ENCODE measurements at regions not wholly inside any gene's neighbourhood (a gene's known extent, or its start where the extent isn't known, plus 50 kb on each side); places are given as distances from the start of the nearest gene placed in this dataset.

- TF ChIP-seq NFKB2 (CRISPR knock-in tag; IDR thresholded peaks at IDR 0.05; ENCODE audit: borderline replicate concordance) (peak; percentile 84; the same call in 1 of the 2 replicates), ZNF367 (CRISPR knock-in tag; IDR thresholded peaks at IDR 0.05; ENCODE audit: borderline replicate concordance) (no peak), NR2F2 (IDR thresholded peaks at IDR 0.05; ENCODE audit: borderline replicate concordance, low read depth) (peak; percentile 66), ZNF749 (CRISPR knock-in tag; IDR thresholded peaks at IDR 0.05; ENCODE audit: borderline replicate concordance) (no peak), POGK (CRISPR knock-in tag; conservative IDR thresholded peaks at IDR 0.05) (peak; percentile 75), POGZ (CRISPR knock-in tag; IDR thresholded peaks at IDR 0.05) (peak; percentile 88), ZNF691 (CRISPR knock-in tag; IDR thresholded peaks at IDR 0.05; ENCODE audit: borderline replicate concordance, low read depth) (peak; percentile 58; the same call in 1 of the 2 replicates), ZNF530 (CRISPR knock-in tag; IDR thresholded peaks at IDR 0.05; ENCODE audit: low read depth) (no peak), AHDC1 (CRISPR knock-in tag; IDR thresholded peaks at IDR 0.05; ENCODE audit: borderline replicate concordance) (peak; percentile 91), MYNN (CRISPR knock-in tag; IDR thresholded peaks at IDR 0.05; ENCODE audit: low read depth) (no peak), SOX13 (IDR thresholded peaks at IDR 0.05) (peak; percentile 91), SOX13 (CRISPR knock-in tag; conservative IDR thresholded peaks at IDR 0.05 in 1 of 2, IDR thresholded peaks at IDR 0.05 in 1 of 2) (peak in 1 of 2 experiments; percentile 94; a peak in 2 of 4 replicates), SP4 (CRISPR knock-in tag; IDR thresholded peaks at IDR 0.05) (peak; percentile 44; the same call in 1 of the 2 replicates), ZZZ3 (CRISPR knock-in tag; IDR thresholded peaks at IDR 0.05; ENCODE audit: borderline replicate concordance) (no peak), ZNF430 (CRISPR knock-in tag; IDR thresholded peaks at IDR 0.05) (peak; percentile 72), XRCC5 (optimal IDR thresholded peaks at IDR 0.05; ENCODE audit: low read length) (peak; percentile 86), FOXJ3 (CRISPR knock-in tag; IDR thresholded peaks at IDR 0.05; ENCODE audit: borderline replicate concordance) (peak; percentile 92; the same call in 1 of the 2 replicates), ATF7 (IDR thresholded peaks at IDR 0.05) (no peak), ATF7 (CRISPR knock-in tag; IDR thresholded peaks at IDR 0.05) (peak; percentile 34; the same call in 1 of the 2 replicates), POLR2A (IDR thresholded peaks at IDR 0.05; ENCODE audit: insufficient read depth in 1 of 2, low read depth in 2 of 2, low read length in 2 of 2) (peak in 1 of 2 experiments; percentile 17; a peak in 2 of 4 replicates), ZNF781 (CRISPR knock-in tag; IDR thresholded peaks at IDR 0.05; ENCODE audit: borderline replicate concordance, not compliant biosample characterization) (no peak)
These were observed 171.5 kb downstream of the NXNL2 start (continued) for GRCh38 chr9:88706193-88707113.
